ENCODE measurements at regions not wholly inside any gene's neighbourhood (a gene's known extent, or its start where the extent isn't known, plus 50 kb on each side); places are given as distances from the start of the nearest gene placed in this dataset.
"Not testable (repeated sequence)": the region's sequence is repeated elsewhere in the genome, so short reads cannot be mapped to it uniquely, and the experiment has no call there.

DNA sequence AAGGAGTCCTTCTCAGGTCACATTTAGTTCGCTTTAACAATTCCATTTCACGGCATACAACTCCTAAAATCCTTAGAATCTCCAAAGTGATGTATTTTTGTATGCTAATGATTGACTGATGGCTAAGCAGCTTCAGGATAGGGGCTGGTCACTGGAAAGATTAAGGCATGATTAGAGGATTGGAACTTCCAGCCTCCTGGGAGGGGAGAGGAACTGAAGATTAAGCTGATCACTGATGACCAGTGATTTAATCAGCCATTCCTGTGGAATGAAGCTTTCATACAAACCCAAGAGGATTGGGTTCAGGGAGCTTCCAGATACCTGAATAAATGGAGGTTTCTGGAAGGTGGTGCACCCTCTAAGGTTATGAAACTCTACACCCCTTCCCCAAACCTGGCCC is 123.9 kb upstream of the CDK13 start:
- DNase-seq = no peak

DNA sequence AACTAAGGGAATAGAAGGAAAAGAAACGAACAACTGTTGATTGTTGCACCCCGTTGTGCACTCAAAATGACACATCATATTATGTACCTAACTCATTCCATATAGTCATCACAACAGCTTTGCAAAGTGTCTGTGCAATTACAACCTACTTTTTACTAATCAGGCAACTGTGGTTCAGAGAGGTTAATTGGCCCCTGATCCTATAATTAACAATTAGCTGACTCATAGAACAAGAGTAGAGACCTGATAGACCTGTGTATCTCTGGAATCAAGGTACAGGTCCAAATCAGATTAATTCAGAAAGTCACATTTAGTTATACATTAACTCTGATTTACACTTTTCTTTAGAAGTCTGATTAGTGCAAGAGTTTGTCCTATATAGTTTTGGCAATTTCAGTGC is 122.5 kb upstream of the CDK13 start:
- DNase-seq = no peak

DNA sequence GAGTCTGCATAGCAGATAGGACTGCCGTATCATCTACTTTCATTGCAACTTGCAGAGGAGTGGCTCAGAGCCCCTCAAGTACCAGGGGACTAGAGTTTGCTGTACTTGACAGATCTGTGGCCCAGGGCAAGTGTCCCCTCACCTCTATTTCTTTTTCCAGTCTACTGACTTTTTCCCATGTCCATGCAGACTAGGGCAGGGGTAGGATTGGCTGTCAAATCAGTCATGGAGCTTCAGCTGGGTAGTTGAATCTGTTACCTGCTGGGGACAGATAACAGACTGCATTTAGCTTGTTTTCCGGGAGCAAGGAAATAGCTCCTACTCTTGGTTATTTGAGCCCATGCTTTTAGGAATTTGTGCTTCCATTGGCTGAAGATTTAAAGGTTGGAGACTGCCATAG is 121.0 kb upstream of the CDK13 start:
- DNase-seq = no peak

DNA sequence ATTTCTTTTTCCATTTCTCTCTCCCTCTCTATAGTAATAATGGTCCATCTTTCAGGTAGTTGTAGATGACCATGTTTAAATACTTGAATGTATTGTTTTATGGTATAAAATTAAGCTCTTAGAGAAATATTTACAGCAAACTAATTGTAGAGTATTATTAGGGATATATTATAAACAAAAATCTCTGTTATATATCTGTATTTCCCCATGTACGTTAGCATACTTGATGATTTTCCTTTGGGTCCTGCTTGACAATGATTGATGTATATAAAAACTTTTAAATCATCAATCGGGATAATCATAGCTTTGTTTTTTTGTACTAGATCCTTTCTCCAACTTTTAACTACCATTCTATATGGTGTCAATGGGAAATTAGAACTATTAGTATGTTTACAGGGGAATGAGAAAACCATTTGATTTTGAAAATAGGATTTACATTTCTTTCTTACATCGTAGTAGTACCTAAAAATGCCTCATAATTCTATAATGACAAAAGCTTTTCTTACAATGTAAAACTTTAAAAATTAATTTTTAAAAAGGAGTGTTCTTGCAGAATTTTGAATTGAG is 117.5 kb upstream of the CDK13 start:
- no peak for DNase-seq

DNA sequence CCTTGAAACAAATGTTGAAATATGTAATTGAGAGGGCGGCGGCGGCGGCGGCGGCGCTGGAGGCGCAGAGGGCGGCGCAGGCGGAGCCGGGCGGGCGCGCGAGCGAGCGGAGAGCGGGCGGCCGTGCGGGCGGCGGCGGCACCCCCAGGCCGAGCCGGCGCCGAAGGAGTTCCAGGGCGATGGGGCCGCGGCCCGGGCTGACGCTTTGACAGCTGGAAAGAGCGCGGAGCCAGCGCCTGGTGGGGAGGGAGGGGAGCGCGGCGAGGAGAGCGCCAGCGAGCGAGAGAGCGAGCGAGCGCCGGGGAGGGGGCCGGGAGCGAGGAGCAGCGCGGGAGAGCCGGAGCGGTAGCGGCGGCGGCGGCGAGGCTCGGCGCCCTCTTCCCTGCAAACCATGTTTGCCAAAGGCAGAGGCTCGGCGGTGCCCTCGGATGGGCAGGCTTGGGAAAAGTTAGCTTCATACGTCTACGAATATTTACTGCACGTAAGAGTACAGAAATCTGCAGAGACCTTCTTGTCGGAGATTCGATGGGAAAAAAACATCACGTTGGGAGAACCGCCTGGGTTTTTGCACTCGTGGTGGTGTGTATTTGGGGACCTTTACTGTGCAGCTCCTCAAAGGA is 116.8 kb upstream of the CDK13 start:
- DNase-seq = peak; percentile 49 to 51

DNA sequence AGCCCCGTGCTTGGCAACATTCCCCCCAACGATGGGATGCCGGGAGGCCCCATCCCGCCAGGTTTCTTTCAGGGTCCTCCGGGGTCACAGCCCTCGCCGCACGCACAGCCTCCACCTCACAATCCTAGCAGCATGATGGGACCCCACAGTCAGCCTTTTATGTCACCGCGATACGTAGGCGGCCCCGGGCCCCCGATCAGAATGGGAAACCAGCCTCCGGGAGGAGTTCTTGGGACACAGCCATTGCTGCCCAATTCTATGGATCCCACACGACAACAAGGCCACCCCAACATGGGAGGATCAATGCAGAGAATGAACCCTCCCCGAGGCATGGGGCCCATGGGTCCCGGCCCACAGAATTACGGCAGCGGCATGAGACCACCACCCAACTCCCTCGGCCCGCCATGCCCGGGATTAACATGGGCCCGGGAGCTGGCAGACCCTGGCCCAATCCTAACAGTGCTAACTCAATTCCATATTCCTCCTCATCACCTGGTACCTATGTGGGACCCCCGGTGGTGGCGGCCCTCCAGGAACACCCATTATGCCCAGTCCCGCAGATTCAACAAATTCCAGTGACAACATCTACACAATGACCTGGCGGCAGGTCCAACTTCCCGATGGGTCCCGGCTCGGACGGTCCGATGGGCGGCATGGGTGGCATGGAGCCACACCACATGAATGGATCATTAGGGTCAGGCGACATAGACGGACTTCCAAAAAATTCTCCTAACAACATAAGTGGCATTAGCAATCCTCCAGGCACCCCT is 116.0 kb upstream of the CDK13 start:
- not testable (repeated sequence) for DNase-seq

DNA sequence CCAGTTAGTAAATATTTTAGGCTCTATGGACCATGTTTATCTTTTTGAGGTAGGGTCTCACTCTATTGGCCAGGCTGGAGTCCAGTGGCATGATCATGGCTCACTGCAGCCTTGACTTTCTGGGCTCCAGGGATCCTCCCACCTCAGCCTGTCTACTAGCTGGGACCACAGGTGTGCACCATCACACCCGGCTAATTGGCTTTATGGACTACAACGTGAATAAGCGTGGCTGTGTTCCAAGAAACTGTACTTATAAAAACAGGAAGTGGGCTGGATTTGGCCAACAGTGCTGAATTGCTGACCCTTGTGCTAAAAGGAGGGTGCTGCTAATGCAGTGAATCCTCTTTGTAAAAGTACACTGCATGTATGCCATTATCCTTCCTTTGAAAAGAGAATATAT is 111.7 kb upstream of the CDK13 start:
- no peak for DNase-seq

GRCh38 chr7:39845006-39845405 is 105.0 kb upstream of the CDK13 start:
- DNase-seq = no peak

DNA sequence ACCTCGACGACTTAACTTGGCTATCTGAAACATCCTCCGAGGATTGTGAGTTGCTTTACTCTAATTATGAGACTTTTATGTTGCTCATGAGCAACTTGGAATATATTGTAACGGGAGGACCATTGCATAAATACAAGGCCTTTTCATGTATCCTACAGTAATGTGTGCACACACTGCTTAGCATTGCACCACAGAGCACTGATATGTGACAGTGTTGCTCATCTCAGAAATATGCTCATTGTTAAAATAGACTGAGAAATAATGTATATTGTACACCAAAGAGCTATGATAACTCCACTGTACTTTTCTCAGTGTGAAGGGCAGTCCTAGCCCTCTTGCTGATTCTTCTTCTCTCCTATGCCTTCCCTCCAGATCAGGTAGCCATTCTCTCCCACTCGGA is 102.8 kb upstream of the CDK13 start:
- DNase-seq = no peak

DNA sequence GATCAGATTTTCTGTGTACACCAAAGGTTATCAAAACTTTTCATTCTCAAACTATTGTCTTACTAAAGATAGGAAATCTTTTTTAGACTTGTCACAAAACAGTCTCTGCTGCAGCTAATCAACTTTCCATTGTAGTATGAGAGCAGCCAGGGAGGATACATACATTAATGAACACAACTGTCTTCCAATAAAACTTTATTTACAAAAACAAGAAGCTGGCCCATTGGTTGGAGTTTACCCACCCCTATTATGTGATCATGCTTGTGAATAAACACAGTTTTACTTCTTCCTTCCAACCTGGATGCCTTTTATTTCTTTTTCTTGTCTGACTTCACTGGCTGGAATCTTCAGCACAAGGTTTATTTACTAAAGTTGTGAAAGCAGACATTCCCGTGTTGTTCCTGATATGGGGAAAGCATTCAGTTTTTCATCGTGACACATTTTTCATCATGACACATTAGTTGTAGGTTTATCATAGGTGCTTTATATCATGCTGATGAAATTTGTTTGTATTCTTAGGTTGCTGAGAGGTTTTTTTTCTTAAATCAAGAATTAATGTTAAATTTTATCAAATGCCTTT is 98.5 kb upstream of the CDK13 start:
- DNase-seq = no peak

DNA sequence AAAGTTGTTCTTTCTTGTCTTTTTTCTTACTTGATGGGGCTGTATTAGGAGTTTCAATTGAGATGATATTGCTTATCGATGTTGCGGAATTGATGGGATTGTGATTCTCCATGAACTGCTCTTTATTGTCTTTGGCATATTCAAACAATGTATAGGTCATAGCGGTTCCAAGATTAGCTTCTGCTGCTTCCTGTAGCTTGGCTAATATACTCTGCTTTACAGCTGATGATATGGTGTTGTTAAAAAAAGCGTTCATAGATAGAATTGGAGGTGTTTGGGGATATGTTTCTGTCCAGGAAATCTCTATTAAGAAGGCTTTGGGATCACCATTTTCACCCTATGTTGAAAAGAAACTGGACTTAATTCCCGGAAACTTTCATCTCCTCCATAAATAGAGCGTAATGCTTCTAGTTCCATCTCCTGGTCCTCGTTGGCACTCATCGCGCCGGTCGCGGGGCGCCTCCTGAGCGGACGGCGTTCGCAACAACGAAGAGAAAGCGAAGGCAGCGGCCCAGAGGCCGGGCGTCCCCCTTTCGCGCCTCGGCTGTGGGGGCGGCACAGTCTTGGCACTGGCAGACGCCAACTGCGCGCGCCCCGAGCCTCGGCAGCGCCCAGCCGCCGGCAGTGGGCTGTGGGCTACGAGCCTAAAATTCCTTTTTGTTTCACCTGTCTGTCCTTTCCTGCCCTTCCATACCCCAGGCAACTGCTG is 95.3 kb upstream of the CDK13 start:
- DNase-seq = not testable (repeated sequence)

DNA sequence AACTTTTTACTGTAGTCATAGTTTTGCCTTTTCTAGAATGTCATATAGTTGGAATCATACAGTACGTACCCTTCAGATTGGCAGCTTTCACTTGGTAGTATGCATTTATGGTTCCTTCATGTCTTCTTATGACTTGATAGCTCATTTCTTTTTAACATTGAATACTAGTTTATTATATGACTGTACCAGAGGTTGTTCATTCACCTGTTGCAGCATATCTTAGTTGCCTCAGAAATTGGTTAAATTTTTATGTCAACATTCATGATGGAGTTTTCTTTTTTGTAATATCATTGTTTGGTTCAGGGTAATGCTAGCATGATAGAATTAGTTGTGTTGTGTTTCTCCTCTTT is 94.8 kb upstream of the CDK13 start:
- no peak for DNase-seq

- DNase-seq = not testable (repeated sequence)
These were observed 86.3 kb upstream of the CDK13 start for GRCh38 chr7:39863675-39864322.

DNA sequence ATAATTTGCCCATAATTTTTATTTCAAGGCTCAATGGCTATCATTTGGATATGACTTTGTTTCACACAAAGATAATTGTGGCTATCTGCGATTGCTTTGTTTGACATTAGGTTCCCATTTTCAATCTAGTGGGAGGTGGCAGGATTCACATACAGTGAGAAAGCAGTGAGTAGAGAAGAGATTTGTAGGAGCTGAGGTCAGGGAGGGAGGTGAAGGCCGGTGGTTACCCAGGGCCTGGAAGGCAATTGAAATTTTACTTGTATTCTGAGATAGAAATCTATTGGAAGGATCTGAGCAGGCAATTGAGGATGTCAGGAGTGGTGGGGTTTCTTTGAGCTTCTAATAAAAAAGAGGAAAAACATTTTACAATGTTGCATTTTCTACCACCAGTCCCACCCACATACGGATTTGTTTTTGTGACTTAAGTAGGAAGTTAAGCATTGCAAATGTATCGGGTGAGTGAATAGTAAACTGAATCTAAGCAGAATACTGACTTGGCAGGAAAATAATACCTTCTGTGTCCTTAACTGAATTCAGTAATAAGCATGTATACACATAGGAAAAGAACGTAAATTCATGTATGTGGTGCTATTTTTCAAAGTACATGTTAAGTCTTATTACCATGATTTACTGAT is 80.1 kb upstream of the CDK13 start:
- not testable (repeated sequence) for DNase-seq

- not testable (repeated sequence) for DNase-seq
These were observed 78.4 kb upstream of the CDK13 start for GRCh38 chr7:39871610-39872009.

DNA sequence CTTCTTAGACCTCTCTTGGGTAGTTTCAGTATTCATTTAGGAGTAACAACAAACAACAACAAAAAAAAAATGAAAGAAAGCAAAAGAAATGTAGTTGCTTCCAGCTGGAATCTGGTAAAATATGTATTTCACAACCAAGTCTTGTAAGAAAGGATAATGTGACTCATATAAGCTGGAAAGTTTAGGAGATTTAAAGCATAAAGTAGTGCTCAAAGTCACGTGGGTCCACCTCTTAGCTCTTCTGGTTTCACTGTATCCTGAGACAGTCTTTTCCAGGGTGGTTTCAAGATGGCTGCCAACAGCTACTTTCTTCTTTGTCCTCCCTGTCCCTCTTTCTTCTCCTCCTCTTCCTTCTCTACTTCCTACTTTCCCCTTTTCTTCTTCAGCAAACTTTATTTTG is 69.5 kb upstream of the CDK13 start:
- DNase-seq = no peak

GRCh38 chr7:39882148-39882784 is 67.8 kb upstream of the CDK13 start:
- no peak for DNase-seq

DNA sequence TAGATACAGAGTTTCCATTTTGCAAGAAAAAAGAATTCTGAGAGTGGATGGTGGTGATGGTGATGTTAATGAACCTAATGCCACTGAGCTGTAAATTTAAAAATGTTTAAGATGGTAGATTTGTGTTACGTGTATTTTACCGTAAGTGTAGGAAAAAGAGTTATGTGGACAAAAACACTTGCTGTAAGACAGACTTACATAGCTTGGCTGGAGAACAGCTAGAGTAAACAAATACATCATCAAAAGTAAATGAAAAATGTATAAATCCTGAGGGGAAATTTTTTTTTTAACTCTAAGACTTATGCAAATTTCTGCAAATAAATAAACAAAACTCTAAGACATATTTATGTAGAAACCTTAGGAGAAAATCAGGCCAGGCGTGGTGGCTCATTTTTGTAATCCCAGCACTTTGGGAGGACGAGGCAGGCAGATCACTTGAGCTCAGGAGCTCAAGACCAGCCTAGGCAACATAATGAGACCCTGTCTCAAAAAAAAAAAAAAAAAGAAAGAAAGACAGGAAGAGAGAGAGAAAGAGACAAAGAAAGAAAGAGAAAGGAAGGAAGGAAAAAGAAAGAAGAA is 66.2 kb upstream of the CDK13 start:
- no peak for DNase-seq

GRCh38 chr7:39888171-39888853 is 61.7 kb upstream of the CDK13 start:
- no peak for DNase-seq

- no peak for DNase-seq
These were observed 59.6 kb upstream of the CDK13 start for GRCh38 chr7:39890411-39890810.

DNA sequence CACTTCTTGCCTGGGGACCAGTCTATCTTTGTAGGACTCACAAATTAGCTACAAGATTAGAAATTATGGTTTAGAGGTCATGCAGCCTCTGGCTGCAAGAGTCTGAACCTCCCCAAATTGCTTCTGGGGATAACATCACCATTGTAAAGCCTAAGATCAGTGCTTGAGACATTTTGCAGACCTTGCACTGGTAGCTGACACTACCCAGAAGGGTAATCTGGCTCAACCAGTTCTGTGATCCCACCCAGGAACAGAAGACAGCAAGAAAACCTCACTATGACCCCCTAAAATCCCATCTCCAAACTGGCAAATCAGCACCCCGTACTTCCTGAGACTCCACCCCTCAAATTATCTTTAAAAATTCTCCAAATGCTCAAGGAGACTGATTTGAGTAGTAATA is 58.2 kb upstream of the CDK13 start:
- no peak for DNase-seq

All from activated CD4-positive, alpha-beta T cell treated with anti-CD3 and anti-CD28 coated beads, Interleukin-2, amount 50 U/mL, for 48 hours (primary cell).